Stimulated activated naive CD8-positive, alpha-beta T cell treated with anti-CD3 and anti-CD28 coated beads, Interleukin-15, amount 100 ng/mL, for 72 hours (primary cell): ENCODE measurements at regions not wholly inside any gene's neighbourhood (a gene's known extent, or its start where the extent isn't known, plus 50 kb on each side); places are given as distances from the start of the nearest gene placed in this dataset.
"Not testable (repeated sequence)": the region's sequence is repeated elsewhere in the genome, so short reads cannot be mapped to it uniquely, and the experiment has no call there.

ENCODE experiments used
- ATAC-seq: fragments of 150-1000 bp; cut with Tn5 transposase; 2 replicates; pipeline ENCODE4 v1.10.0; 2021; ENCODE audit warnings: mild to moderate bottlenecking, moderate library complexity
- DNase-seq, 2 donors: peaks; one replicate each; pipeline ENCODE4 v3.0.0; 2021 to 2022
- H3K27ac Mint-ChIP-seq, 2 donors: one replicate each; pipeline ENCODE4 v1.8.0; 2022; ENCODE audit warnings: mild to moderate bottlenecking in 2 of 2, mixed read lengths in 2 of 2, moderate library complexity in 2 of 2
- H3K27me3 Mint-ChIP-seq: one replicate; pipeline ENCODE4 v1.8.0; 2022; ENCODE audit warnings: mixed read lengths
- H3K4me1 Mint-ChIP-seq: one replicate; pipeline ENCODE4 v1.8.0; 2022; ENCODE audit warnings: mild to moderate bottlenecking, mixed read lengths
- H3K4me3 Mint-ChIP-seq, 2 donors: one replicate each; pipeline ENCODE4 v1.8.0; 2022; ENCODE audit warnings: mild to moderate bottlenecking in 2 of 2, mixed read lengths in 2 of 2, moderate library complexity in 1 of 2
- H3K9me3 Mint-ChIP-seq, 2 donors: one replicate each; pipeline ENCODE4 v1.8.0; 2022; ENCODE audit warnings: mixed read lengths in 2 of 2

- H3K27ac Mint-ChIP-seq, ATAC-seq, H3K9me3 Mint-ChIP-seq, DNase-seq, H3K4me1 Mint-ChIP-seq, H3K4me3 Mint-ChIP-seq: not testable (repeated sequence)
- peaks cover 40% of the 10 kb centered on the region for H3K27me3 Mint-ChIP-seq
Measured at GRCh38 chr3:10657339-10657738, 152.0 kb upstream of the ATP2B2 start.

GRCh38 chr3:10665592-10665991, 150.4 kb upstream of the SLC6A11 start:
- peaks cover 47% of the 10 kb centered on the region for H3K27me3 Mint-ChIP-seq
- no peak for DNase-seq
- no peak overlapping the region for H3K27ac Mint-ChIP-seq
- no peaks in the 10 kb centered on the region for H3K9me3 Mint-ChIP-seq
- H3K4me3 Mint-ChIP-seq, result no peak overlapping the region
- peaks cover 11% of the 10 kb centered on the region for H3K4me1 Mint-ChIP-seq
- ATAC-seq, result no peak

- ATAC-seq (peak; percentile 56), DNase-seq (no peak)
- H3K4me3 Mint-ChIP-seq, result no peak overlapping the region
- H3K4me1 Mint-ChIP-seq, result peaks cover 11% of the 10 kb centered on the region
- H3K9me3 Mint-ChIP-seq, result no peaks in the 10 kb centered on the region
- peaks cover 47% of the 10 kb centered on the region for H3K27me3 Mint-ChIP-seq
- H3K27ac Mint-ChIP-seq, result no peak overlapping the region
Measured at GRCh38 chr3:10666621-10667020, 149.4 kb upstream of the SLC6A11 start.

GRCh38 chr3:10667269-10667668, 148.8 kb upstream of the SLC6A11 start:
- Mint-ChIP-seq H3K4me1 (peaks cover 11% of the 10 kb centered on the region), H3K9me3 (no peaks in the 10 kb centered on the region), H3K27ac (peak overlapping the region in 1 of 2 donors; percentile 21), H3K4me3 (no peak overlapping the region), H3K27me3 (peaks cover 47% of the 10 kb centered on the region)
- ATAC-seq, result peak; percentile 11
- DNase-seq, result no peak

DNA sequence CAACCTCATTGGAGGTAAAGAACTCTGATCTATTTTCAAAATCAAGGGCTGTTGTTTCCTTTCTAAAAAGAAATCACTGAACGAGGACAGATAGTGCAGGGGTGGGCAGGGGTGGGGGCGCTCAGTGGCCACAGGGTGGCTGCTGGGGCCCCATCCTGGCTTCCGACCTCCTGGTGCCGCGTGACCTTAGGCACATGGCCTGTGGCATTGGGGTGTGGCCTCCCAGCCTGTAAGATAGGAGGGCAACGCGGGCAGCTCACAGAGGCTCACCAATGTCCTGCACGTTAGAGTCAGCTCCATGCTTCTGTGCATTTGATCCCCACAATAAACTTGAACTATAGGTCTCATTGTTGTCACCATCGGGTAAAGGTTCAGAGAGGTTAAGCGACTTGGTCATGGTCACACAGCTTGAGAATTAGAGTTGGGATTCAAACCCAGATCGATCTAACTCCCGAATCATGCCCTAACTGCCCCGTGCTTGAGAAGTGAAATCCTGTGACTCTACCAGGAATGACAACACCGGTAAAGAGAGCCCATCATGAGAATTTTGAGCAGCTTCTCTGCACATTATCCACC, 148.0 kb upstream of the SLC6A11 start:
- peaks cover 11% of the 10 kb centered on the region for H3K4me1 Mint-ChIP-seq
- no peaks in the 10 kb centered on the region for H3K9me3 Mint-ChIP-seq
- no peak for DNase-seq
- H3K27ac Mint-ChIP-seq, result no peak overlapping the region
- ATAC-seq, result no peak
- no peak overlapping the region for H3K4me3 Mint-ChIP-seq
- peaks cover 49% of the 10 kb centered on the region for H3K27me3 Mint-ChIP-seq

GRCh38 chr3:10669490-10670048, 146.5 kb upstream of the SLC6A11 start:
- H3K27ac Mint-ChIP-seq, result no peak overlapping the region
- no peak overlapping the region for H3K4me3 Mint-ChIP-seq
- H3K4me1 Mint-ChIP-seq, result peaks cover 11% of the 10 kb centered on the region
- peaks cover 43% of the 10 kb centered on the region for H3K27me3 Mint-ChIP-seq
- no peaks in the 10 kb centered on the region for H3K9me3 Mint-ChIP-seq
- no peak for DNase-seq
- ATAC-seq, result no peak

DNA sequence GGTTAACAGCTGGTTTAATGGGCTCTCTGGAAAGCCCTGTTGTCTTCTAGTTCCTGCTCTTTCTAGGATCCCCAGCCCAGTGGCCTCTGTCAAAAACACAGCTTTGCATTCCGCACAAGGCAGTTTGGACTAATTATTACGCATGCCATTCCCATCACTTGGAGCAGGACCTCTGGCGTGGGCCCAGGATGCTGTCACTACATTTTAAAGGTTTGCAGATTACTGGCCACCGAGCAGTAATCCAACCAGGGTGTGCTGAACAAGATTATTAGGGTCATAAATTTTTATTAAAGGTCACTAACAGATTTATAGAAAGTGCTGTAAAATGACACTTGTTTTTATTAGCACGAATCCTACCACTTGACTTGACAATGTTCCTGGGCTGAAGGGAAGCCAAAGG, 143.6 kb upstream of the SLC6A11 start:
- DNase-seq (no peak), ATAC-seq (no peak)
- Mint-ChIP-seq H3K9me3 (no peaks in the 10 kb centered on the region), H3K27ac (no peak overlapping the region), H3K27me3 (peaks cover 26% of the 10 kb centered on the region), H3K4me3 (no peak overlapping the region), H3K4me1 (no peaks in the 10 kb centered on the region)

DNA sequence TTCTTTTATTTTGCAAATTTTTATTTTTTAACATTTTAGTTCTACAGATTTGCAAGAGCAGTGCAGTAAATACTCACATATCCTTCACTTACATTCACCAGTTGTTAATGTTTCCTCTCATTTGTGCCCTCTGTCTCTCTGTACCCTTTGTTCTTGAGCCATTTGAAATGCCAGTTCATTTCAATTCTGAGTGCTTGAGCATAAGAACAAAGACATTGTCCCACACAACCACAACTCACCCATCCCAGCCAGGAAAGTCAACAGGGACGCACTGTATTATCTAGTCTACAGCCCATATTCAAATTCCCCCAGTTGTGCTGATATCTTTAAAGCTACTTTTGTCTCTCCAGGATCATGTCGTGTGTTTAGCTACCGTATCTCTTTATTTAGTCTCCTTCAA, 141.4 kb upstream of the SLC6A11 start:
- Mint-ChIP-seq H3K9me3 (no peaks in the 10 kb centered on the region), H3K4me3 (no peak overlapping the region), H3K27me3 (peaks cover 17% of the 10 kb centered on the region), H3K27ac (no peak overlapping the region), H3K4me1 (no peaks in the 10 kb centered on the region)
- DNase-seq (no peak), ATAC-seq (no peak)

- Mint-ChIP-seq H3K9me3 (no peaks in the 10 kb centered on the region), H3K4me3 (no peak overlapping the region), H3K27me3 (peaks cover 17% of the 10 kb centered on the region), H3K4me1 (no peaks in the 10 kb centered on the region), H3K27ac (no peak overlapping the region)
- ATAC-seq (no peak), DNase-seq (no peak)
Measured at GRCh38 chr3:10676905-10677304, 139.1 kb upstream of the SLC6A11 start.

GRCh38 chr3:10678796-10679376, 137.1 kb upstream of the SLC6A11 start:
- Mint-ChIP-seq H3K27ac (no peak overlapping the region), H3K4me1 (no peaks in the 10 kb centered on the region), H3K9me3 (no peaks in the 10 kb centered on the region), H3K27me3 (peaks cover 10% of the 10 kb centered on the region), H3K4me3 (no peak overlapping the region)
- DNase-seq, result no peak
- peak; percentile 42 for ATAC-seq

- Mint-ChIP-seq H3K9me3 (no peaks in the 10 kb centered on the region), H3K4me1 (no peaks in the 10 kb centered on the region), H3K27ac (no peak overlapping the region), H3K4me3 (no peak overlapping the region), H3K27me3 (peaks cover 5% of the 10 kb centered on the region)
- ATAC-seq (no peak), DNase-seq (no peak)
Measured at GRCh38 chr3:10680796-10681195, 135.2 kb upstream of the SLC6A11 start.

- no peak for ATAC-seq
- Mint-ChIP-seq H3K9me3 (no peaks in the 10 kb centered on the region), H3K4me1 (no peaks in the 10 kb centered on the region), H3K4me3 (no peak overlapping the region), H3K27ac (no peak overlapping the region), H3K27me3 (no peaks in the 10 kb centered on the region)
- DNase-seq, result no peak
Measured at GRCh38 chr3:10682692-10683091, 133.3 kb upstream of the SLC6A11 start.

DNA sequence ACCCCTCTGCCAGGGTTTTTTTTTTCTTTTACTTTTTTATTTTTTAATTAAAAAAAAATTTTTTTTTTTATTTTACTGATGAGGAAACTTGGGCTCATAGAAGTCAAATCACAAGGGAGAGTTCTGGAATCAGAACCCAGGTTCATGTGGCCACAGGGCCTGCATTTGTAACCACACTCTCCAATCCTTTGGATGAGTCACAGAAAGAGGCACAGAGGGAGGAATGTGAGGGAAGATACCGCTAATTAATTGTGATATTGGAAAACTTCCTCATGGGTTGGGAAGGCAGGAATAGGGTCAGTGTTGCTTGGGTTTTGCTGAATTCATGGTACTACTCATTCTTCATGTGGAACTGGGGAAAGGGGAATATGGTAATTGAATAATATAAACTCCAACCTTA, 132.9 kb upstream of the SLC6A11 start:
- Mint-ChIP-seq H3K9me3 (no peaks in the 10 kb centered on the region), H3K27me3 (no peaks in the 10 kb centered on the region), H3K4me3 (no peak overlapping the region), H3K27ac (no peak overlapping the region), H3K4me1 (no peaks in the 10 kb centered on the region)
- DNase-seq, result no peak
- ATAC-seq, result no peak

DNA sequence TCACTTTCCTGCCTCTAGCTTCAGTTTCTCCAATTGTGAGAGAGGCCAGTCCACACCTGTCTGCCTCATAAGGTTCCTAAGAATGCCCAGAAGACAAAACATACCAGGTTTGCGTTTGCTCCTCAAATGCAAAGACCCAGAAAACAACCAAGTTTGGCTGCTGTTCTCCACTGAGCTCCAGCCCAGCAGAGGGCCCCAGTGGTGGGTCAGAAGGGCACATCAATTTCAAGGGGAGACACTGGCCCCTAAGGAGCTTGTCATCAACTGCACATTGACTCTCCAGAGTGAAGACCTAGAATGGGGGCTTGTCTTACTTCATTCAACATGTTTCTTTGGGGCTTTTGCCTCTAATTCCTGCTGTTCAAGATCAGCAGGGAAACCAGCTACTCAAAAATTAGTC, 127.9 kb upstream of the SLC6A11 start:
- ATAC-seq, result no peak
- H3K9me3 Mint-ChIP-seq, result no peaks in the 10 kb centered on the region
- DNase-seq, result no peak
- H3K27ac Mint-ChIP-seq, result no peak overlapping the region
- no peaks in the 10 kb centered on the region for H3K4me1 Mint-ChIP-seq
- no peaks in the 10 kb centered on the region for H3K27me3 Mint-ChIP-seq
- no peak overlapping the region for H3K4me3 Mint-ChIP-seq

DNA sequence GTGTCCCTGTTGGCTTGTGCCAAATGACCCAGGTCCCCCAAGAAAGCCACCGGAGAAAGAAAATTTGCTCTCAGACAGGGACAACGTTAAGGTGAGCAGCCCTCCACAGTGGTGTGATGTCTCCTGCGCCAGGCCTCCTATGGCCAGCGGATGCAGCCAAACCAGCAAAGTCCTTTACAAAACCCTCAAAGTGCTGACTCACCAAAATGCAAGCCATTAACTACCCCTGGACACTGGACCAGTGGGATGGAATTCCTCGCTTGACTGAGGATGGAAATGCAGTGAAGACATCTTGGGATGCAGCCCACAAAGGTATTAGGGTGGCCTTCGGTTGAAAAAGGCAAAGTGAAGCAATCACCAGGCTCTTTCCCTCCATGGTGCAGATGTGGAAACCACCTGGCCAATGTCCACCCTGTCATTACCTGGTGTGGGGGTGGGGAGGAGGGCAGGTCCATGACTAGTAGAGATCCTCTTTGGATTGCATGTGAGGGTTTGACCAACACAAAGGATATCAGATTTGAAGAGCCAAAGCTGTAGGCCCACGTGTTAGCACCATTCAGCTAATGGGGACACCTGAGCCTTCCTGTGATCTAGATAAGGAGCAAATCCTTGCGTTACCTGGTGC, 127.4 kb upstream of the SLC6A11 start:
- Mint-ChIP-seq H3K9me3 (no peaks in the 10 kb centered on the region), H3K4me1 (no peaks in the 10 kb centered on the region), H3K4me3 (no peak overlapping the region), H3K27ac (no peak overlapping the region), H3K27me3 (no peaks in the 10 kb centered on the region)
- no peak for DNase-seq
- no peak for ATAC-seq

GRCh38 chr3:10692039-10692622, 123.9 kb upstream of the SLC6A11 start:
- DNase-seq (no peak), ATAC-seq (no peak)
- Mint-ChIP-seq H3K9me3 (no peaks in the 10 kb centered on the region), H3K27ac (no peak overlapping the region), H3K4me3 (no peak overlapping the region), H3K4me1 (no peaks in the 10 kb centered on the region), H3K27me3 (peaks cover 9% of the 10 kb centered on the region)
